ENCODE measurements at regions not wholly inside any gene's neighbourhood (a gene's known extent, or its start where the extent isn't known, plus 50 kb on each side); places are given as distances from the start of the nearest gene placed in this dataset.
A peak's percentile ranks its signal among the peaks of the same experiment; 100 is the strongest.
"Not testable (repeated sequence)": the region's sequence is repeated elsewhere in the genome, so short reads cannot be mapped to it uniquely, and the experiment has no call there.

GRCh38 chrX:40895246-40895645 lies 159.9 kb upstream of the MED14 start:
- Histone ChIP-seq H3K79me2 (ENCODE audit: insufficient read depth, low read length) (no peaks in the 10 kb centered on the region), H3K9me3 (ENCODE audit: insufficient read depth, low read depth, low read length) (no peaks in the 10 kb centered on the region), H3K4me3 (ENCODE audit: insufficient read depth, low read depth, low read length) (no peak overlapping the region), H4K20me1 (ENCODE audit: insufficient read depth, low read length) (no peaks in the 10 kb centered on the region), H3K4me2 (ENCODE audit: low read length) (no peak overlapping the region), H3K27ac (ENCODE audit: low read depth, low read length) (no peak overlapping the region), H3K36me3 (ENCODE audit: insufficient read depth, low read length) (no peaks in the 10 kb centered on the region), H3K4me1 (ENCODE audit: insufficient read depth, low read length) (no peaks in the 10 kb centered on the region), H2AFZ (ENCODE audit: low read depth, low read length) (no peak overlapping the region), H3K9ac (ENCODE audit: low read length) (no peak overlapping the region), H3K27me3 (ENCODE audit: insufficient read depth, low read length) (no peaks in the 10 kb centered on the region)
- Mint-ChIP-seq H3K9me3 (ENCODE audit: unreplicated experiment) (no peaks in the 10 kb centered on the region), H3K4me1 (ENCODE audit: low read depth, unreplicated experiment) (peaks cover 3% of the 10 kb centered on the region), H3K27ac (ENCODE audit: unreplicated experiment) (no peak overlapping the region), H3K27me3 (ENCODE audit: low read depth, unreplicated experiment) (no peaks in the 10 kb centered on the region), H3K4me3 (ENCODE audit: unreplicated experiment) (no peak overlapping the region), H3K36me3 (ENCODE audit: low read depth, unreplicated experiment) (no peaks in the 10 kb centered on the region)
- DNase-seq (ENCODE audit: low read depth) (peak; percentile 7), FAIRE-seq (peak; percentile 85)
- TF ChIP-seq EZH2 (IDR thresholded peaks at IDR 0.05; ENCODE audit: insufficient read depth, low read length) (no peak), CTCF (IDR thresholded peaks at IDR 0.05; ENCODE audit: insufficient read depth, low read depth, low read length) (no peak)

GRCh38 chrX:40897718-40898270 lies 162.5 kb upstream of the MED14 start:
- Histone ChIP-seq H3K27me3 (ENCODE audit: insufficient read depth, low read length) (no peaks in the 10 kb centered on the region), H3K4me2 (ENCODE audit: low read length) (no peak overlapping the region), H2AFZ (ENCODE audit: low read depth, low read length) (no peak overlapping the region), H3K27ac (ENCODE audit: low read depth, low read length) (no peak overlapping the region), H4K20me1 (ENCODE audit: insufficient read depth, low read length) (no peaks in the 10 kb centered on the region), H3K79me2 (ENCODE audit: insufficient read depth, low read length) (no peaks in the 10 kb centered on the region), H3K4me3 (ENCODE audit: insufficient read depth, low read depth, low read length) (no peak overlapping the region), H3K9ac (ENCODE audit: low read length) (no peak overlapping the region), H3K4me1 (ENCODE audit: insufficient read depth, low read length) (no peaks in the 10 kb centered on the region), H3K36me3 (ENCODE audit: insufficient read depth, low read length) (no peaks in the 10 kb centered on the region), H3K9me3 (ENCODE audit: insufficient read depth, low read depth, low read length) (no peaks in the 10 kb centered on the region)
- H3K4me1 Mint-ChIP-seq (ENCODE audit: low read depth, unreplicated experiment), result peaks cover 3% of the 10 kb centered on the region
- FAIRE-seq (peak; percentile 84), DNase-seq (ENCODE audit: low read depth) (no peak)
- no peaks in the 10 kb centered on the region for H3K27me3 Mint-ChIP-seq (ENCODE audit: low read depth, unreplicated experiment)
- H3K9me3 Mint-ChIP-seq (ENCODE audit: unreplicated experiment), result no peaks in the 10 kb centered on the region
- no peak overlapping the region for H3K27ac Mint-ChIP-seq (ENCODE audit: unreplicated experiment)
- no peak overlapping the region for H3K4me3 Mint-ChIP-seq (ENCODE audit: unreplicated experiment)
- TF ChIP-seq CTCF (IDR thresholded peaks at IDR 0.05; ENCODE audit: insufficient read depth, low read depth, low read length), result no peak
- no peak for TF ChIP-seq EZH2 (IDR thresholded peaks at IDR 0.05; ENCODE audit: insufficient read depth, low read length)
- no peaks in the 10 kb centered on the region for H3K36me3 Mint-ChIP-seq (ENCODE audit: low read depth, unreplicated experiment)

GRCh38 chrX:40904739-40905138 lies 169.4 kb upstream of the MED14 start:
- not testable (repeated sequence) for DNase-seq (ENCODE audit: low read depth); H3K9me3 ChIP-seq (ENCODE audit: insufficient read depth, low read depth, low read length); H3K36me3 Mint-ChIP-seq (ENCODE audit: low read depth, unreplicated experiment); H3K27ac Mint-ChIP-seq (ENCODE audit: unreplicated experiment); H3K27ac ChIP-seq (ENCODE audit: low read depth, low read length); H3K9ac ChIP-seq (ENCODE audit: low read length); H3K27me3 Mint-ChIP-seq (ENCODE audit: low read depth, unreplicated experiment); H4K20me1 ChIP-seq (ENCODE audit: insufficient read depth, low read length); H3K9me3 Mint-ChIP-seq (ENCODE audit: unreplicated experiment); H2AFZ ChIP-seq (ENCODE audit: low read depth, low read length); H3K4me3 ChIP-seq (ENCODE audit: insufficient read depth, low read depth, low read length); H3K27me3 ChIP-seq (ENCODE audit: insufficient read depth, low read length); H3K4me3 Mint-ChIP-seq (ENCODE audit: unreplicated experiment); H3K4me2 ChIP-seq (ENCODE audit: low read length); H3K79me2 ChIP-seq (ENCODE audit: insufficient read depth, low read length); H3K36me3 ChIP-seq (ENCODE audit: insufficient read depth, low read length)
- peaks cover 14% of the 10 kb centered on the region for H3K4me1 Mint-ChIP-seq (ENCODE audit: low read depth, unreplicated experiment)
- H3K4me1 ChIP-seq (ENCODE audit: insufficient read depth, low read length), result peaks cover 14% of the 10 kb centered on the region
- FAIRE-seq, result peak; percentile 32
